ENCODE measurements at regions not wholly inside any gene's neighbourhood (a gene's known extent, or its start where the extent isn't known, plus 50 kb on each side); places are given as distances from the start of the nearest gene placed in this dataset.

GRCh38 chr5:38655691-38656090, 99.2 kb upstream of the LIFR start (continued):
- TF ChIP-seq FOSL2 (IDR thresholded peaks at IDR 0.05; ENCODE audit: borderline replicate concordance, low read depth), result no peak
- TF ChIP-seq USF2 (IDR thresholded peaks at IDR 0.05; ENCODE audit: borderline replicate concordance, low read depth, low read length), result no peak
- TF ChIP-seq SMC3 (IDR thresholded peaks at IDR 0.05; ENCODE audit: low read depth, low read length), result no peak
- no peak for TF ChIP-seq YY1 (IDR thresholded peaks at IDR 0.05; ENCODE audit: low read depth)

DNA sequence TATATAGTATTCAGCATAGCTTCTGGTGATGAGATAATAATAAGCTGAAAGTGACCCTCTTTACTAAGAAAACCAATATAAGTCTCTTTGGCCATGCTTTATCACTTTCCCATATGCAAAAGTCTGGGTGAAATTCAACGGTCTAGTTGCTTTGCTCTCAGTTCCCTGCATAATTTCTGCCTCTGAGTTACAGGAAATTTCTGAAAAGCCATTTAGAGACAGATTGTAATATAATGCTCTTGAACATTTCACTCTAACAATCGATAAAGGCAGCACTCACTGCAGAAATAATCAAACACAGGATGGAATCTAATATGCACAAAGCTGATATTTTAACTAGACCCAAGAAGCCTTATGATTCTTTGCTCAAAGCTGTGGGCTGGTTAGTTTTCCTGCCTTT, 100.1 kb upstream of the LIFR start:
- Histone ChIP-seq H3K9ac (no peak overlapping the region), H3K4me3 (ENCODE audit: low read depth in 2 of 2, low read length in 1 of 2) (no peak overlapping the region), H4K20me1 (ENCODE audit: insufficient read depth) (no peaks in the 10 kb centered on the region), H3K27me3 (ENCODE audit: insufficient read depth) (no peaks in the 10 kb centered on the region), H2AFZ (ENCODE audit: low read depth) (no peak overlapping the region), H3K79me2 (ENCODE audit: insufficient read depth) (no peaks in the 10 kb centered on the region), H3K27ac (ENCODE audit: low read depth in 2 of 2, low read length in 1 of 2) (no peak overlapping the region), H3K36me3 (replicated peaks in 1 of 2; ENCODE audit: control insufficient read depth in 1 of 2, insufficient read depth in 2 of 2, low read length in 1 of 2) (no peaks in the 10 kb centered on the region), H3K4me2 (no peak overlapping the region), H3K9me2 (no peaks in the 10 kb centered on the region), H3K9me3 (no peaks in the 10 kb centered on the region), H3K4me1 (ENCODE audit: control insufficient read depth in 1 of 2, insufficient read depth in 2 of 2, low read depth in 1 of 2, low read length in 1 of 2) (peaks cover 0 to 1% of the 10 kb centered on the region in 2 experiments; a peak in 1 of 4 replicates), H3F3A (replicated peaks; ENCODE audit: insufficient read depth) (no peaks in the 10 kb centered on the region)
- CTCF ChIA-PET, result interaction anchor here (2.2 kb wide), 1 partner anchor 215 kb away, joined by 8 read pairs; no protein-coding TSS in a partner anchor
- WGBS (ENCODE audit: low lambda C conversion rate), result 50% methylated on average over 2 of the region's 2 CpGs
- TF ChIP-seq FOXJ3 (CRISPR knock-in tag; IDR thresholded peaks at IDR 0.05), result no peak
- TF ChIP-seq MXI1 (IDR thresholded peaks at IDR 0.05; ENCODE audit: low read depth, low read length), result no peak
- no peak for TF ChIP-seq YY1 (IDR thresholded peaks at IDR 0.05; ENCODE audit: low read depth)
- no peak for TF ChIP-seq NFIC (IDR thresholded peaks at IDR 0.05; ENCODE audit: borderline replicate concordance)
- no peak for TF ChIP-seq USF1 (IDR thresholded peaks at IDR 0.05; ENCODE audit: borderline replicate concordance, low read depth)
- TF ChIP-seq EZH2phosphoT487 (IDR thresholded peaks at IDR 0.05; ENCODE audit: borderline replicate concordance, low read depth), result no peak
- no peak for TF ChIP-seq REST (IDR thresholded peaks at IDR 0.05; ENCODE audit: low read depth, low read length)
- no peak for TF ChIP-seq JUND (IDR thresholded peaks at IDR 0.05)
- TF ChIP-seq SMC3 (IDR thresholded peaks at IDR 0.05; ENCODE audit: low read depth, low read length), result no peak
- no peak for DNase-seq
- POLR2A ChIA-PET, result no interaction called here

Measured in SK-N-SH (cell line).